ENCODE measurements at regions not wholly inside any gene's neighbourhood (a gene's known extent, or its start where the extent isn't known, plus 50 kb on each side); places are given as distances from the start of the nearest gene placed in this dataset.
"Not testable (repeated sequence)": the region's sequence is repeated elsewhere in the genome, so short reads cannot be mapped to it uniquely, and the experiment has no call there.

GRCh38 chr16:88195911-88196465, 186.8 kb upstream of the ZNF469 start:
- WGBS, 3 donors, result 85 to 95% (median 88%) methylated on average over 9 of the region's 9 CpGs

GRCh38 chr16:88196471-88197400, 186.0 kb upstream of the ZNF469 start:
- WGBS, 3 donors, result 83 to 89% (median 85%) methylated on average over 16 of the region's 16 CpGs
- no peak overlapping the region for H3K27ac ChIP-seq (ENCODE audit: low read depth, low read length)

More at GRCh38 chr16:88195911-88196465, 186.8 kb upstream of the ZNF469 start:
- no peak overlapping the region for H3K27ac ChIP-seq (ENCODE audit: low read depth, low read length)

GRCh38 chr16:88197481-88198456, 185.0 kb upstream of the ZNF469 start:
- no peak overlapping the region for H3K27ac ChIP-seq (ENCODE audit: low read depth, low read length)
- WGBS, 3 donors, result 86 to 88% (median 88%) methylated on average over 19 to 20 of the region's 20 CpGs

GRCh38 chr16:88198457-88199295, 184.1 kb upstream of the ZNF469 start:
- WGBS, 3 donors, result 87 to 90% (median 87%) methylated on average over 23 to 25 of the region's 26 CpGs
- H3K27ac ChIP-seq (ENCODE audit: low read depth, low read length), result not testable (repeated sequence)

DNA sequence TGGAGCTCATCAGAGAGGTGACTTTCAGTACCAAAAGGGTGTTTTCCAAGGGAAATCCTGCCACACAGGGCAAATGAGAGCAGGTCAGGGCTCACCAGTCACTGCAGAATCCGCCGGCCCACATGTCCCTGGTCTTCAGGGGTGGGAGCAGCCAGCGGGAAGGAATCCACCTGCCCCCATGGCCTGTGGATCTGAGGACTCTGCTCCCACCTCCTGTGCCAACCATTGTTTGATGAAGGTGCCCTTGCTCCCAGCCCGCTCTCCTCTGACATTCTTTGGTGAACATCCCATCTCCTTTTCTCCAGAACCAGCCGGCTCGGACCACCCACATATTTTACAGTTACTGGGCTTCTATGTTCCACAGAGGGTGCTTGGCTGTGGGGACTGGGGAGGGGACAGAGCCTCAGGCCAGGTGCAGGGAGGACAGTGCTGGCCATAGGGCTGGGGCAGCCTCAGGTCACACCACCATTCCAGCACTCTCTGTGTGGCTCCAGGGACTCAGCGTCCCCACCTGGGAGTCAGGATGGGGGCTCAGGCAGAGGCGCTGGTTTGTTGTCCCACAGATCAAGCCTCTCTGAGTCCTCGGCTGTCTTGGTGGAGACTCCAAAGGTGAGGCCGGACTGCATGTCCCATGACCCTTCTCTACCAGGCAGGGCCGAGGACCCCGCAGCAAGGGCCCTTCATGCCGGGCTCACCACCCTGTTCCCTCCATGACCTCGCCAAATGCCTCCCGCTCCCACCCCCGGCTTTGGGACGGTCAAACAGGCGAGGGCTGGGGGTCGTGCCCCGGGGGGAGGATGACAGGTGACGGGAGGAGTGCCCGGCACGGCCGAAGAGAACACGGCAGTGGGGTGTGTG, 183.2 kb upstream of the ZNF469 start:
- H3K27ac ChIP-seq (ENCODE audit: low read depth, low read length), result not testable (repeated sequence)

GRCh38 chr16:88200154-88200895, 182.4 kb upstream of the ZNF469 start:
- not testable (repeated sequence) for H3K27ac ChIP-seq (ENCODE audit: low read depth, low read length)
- WGBS, 3 donors, result 63 to 83% (median 77%) methylated on average over 26 to 29 of the region's 30 CpGs

More for the DNA sequence above, 183.2 kb upstream of the ZNF469 start:
- 81 to 94% (median 93%) methylated on average over 22 to 24 of the region's 25 CpGs for WGBS, 3 donors

DNA sequence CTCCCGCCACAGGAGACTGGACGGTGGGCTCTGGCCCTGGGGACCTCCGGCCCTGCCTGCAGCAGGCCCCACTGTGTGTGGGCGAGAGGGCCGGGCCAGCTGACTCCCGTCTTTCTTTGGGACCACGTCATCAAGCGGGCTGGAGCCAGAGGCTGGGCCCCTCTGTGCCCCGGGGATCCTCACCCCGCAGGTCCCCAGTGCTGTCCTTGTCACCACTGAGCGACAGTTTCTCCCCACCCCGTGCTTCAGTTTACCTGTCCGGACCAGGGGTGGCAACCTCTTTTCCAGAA, 181.9 kb upstream of the ZNF469 start:
- WGBS, 3 donors, result 66 to 78% (median 73%) methylated on average over 12 to 13 of the region's 13 CpGs
- H3K27ac ChIP-seq (ENCODE audit: low read depth, low read length), result no peak overlapping the region

GRCh38 chr16:88201611-88202010, 181.1 kb upstream of the ZNF469 start:
- H3K27ac ChIP-seq (ENCODE audit: low read depth, low read length), result not testable (repeated sequence)
- WGBS, 3 donors, result 82 to 87% (median 83%) methylated on average over 9 of the region's 9 CpGs

DNA sequence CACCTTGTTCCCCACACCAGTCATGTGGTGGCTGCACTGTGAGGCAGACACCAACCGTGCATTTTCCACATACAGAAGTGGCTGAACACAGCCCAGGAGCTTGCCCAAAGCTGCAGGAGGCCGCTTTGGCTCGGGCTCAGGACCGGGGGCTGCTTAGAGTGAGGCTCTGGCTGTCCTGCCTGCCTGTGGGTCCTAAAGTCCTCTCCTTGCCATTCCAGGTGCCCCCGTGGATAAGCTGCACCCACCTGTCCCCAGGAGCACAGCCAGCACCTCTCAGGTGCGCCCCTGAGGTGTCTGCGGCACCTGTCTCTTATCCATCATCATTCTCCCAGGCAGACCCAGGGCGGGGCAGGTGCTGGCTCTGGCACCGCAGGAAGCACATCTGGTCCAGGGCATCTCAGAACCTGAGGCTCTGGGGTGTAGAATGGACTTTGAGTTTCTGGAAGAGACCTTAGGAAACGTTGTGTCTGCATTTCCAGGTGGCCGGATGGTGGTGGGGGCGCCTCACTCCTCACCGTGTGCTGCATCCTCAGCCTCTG, 180.5 kb upstream of the ZNF469 start:
- H3K27ac ChIP-seq (ENCODE audit: low read depth, low read length), result no peak overlapping the region

DNA sequence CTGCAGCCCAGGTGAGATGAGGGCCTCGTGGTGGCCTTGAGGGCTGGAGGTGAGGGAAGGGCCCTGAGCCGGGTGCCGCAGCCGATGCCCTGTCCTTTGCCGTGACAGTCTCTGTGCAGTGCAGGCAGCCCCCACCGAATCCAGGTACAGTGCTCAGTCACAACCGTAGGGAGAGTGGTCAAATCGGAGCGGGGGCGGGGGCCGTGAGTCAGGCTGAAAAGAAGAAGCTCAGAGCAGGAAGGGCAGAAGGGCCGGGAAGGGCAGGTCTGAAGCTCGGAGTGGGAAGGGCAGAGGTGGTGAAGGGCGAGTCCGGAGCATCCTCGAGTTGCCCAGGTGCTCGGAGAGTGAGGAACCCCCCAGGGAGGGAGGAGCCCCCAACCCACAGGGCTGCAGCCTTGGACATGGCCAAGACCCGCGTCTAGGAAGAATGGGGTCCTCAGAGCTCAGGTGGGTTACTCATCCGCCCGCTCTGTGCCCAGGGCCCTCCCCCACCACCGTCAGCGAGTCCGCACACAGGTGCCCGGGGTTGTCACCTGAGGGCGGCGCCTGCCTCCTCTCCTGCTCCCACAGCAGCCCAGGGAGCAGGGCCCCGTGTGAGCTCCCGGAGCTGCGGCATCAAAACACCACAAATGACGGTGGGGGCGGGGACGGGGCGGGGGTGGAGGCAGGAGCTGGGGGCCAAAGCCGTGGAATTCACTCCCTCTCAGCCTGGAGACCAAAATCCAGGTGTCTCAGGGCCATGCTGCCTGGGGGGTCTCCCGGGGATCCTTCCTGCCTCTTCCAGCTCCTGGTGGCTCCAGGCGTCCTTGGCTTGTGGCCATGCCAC, 179.7 kb upstream of the ZNF469 start:
- WGBS, 3 donors, result 88 to 90% (median 89%) methylated on average over 28 to 37 of the region's 37 CpGs
- not testable (repeated sequence) for H3K27ac ChIP-seq (ENCODE audit: low read depth, low read length)

More for the DNA sequence above, 180.5 kb upstream of the ZNF469 start:
- 66 to 85% (median 81%) methylated on average over 12 to 13 of the region's 13 CpGs for WGBS, 3 donors

GRCh38 chr16:88204131-88205110, 178.3 kb upstream of the ZNF469 start:
- WGBS, 3 donors, result 77 to 87% (median 82%) methylated on average over 29 to 35 of the region's 37 CpGs

DNA sequence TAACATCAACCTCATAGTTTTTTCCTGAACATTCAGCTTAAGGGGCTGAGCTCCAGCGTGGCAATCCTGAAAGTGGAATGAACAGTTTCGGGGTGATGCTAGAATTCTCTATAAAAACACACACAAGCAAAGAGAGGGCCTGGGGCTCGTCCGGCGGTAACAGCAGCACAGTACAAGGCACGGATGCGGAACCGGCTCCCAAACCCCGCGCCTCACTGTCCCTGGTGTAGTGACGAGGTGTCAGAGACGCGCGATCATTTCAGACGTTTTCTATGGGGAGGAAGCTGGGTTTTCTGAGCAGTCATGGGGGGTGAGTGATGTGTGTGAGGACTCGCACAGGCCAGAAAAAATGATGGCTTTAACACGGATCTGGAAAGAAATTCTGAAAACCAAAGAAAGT, 177.3 kb upstream of the ZNF469 start:
- WGBS, 3 donors, result 88 to 92% (median 89%) methylated on average over 16 to 17 of the region's 17 CpGs
- H3K27ac ChIP-seq (ENCODE audit: low read depth, low read length), result not testable (repeated sequence)

More at GRCh38 chr16:88204131-88205110, 178.3 kb upstream of the ZNF469 start:
- H3K27ac ChIP-seq (ENCODE audit: low read depth, low read length), result not testable (repeated sequence)

DNA sequence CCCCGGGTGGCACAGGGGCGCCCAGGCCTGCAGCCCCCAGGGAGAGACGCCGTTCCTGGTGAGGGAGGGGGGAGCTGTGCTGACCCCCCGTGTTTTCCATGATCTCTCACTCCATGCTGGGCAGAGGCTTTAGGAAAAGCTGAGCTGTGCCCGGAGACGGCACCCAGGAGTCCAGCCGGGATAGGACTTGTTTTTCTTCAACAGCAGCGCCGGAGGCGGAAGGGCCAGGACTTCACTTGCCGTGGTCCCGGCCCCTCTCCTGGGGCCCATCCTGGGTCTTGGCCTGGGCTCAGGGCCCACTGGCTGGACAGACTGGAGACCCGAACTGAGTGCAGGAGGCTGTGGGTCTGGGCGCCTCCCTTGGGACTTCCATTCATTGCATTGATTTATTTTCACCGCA, 176.8 kb upstream of the ZNF469 start:
- not testable (repeated sequence) for H3K27ac ChIP-seq (ENCODE audit: low read depth, low read length)
- 73 to 88% (median 83%) methylated on average over 8 to 13 of the region's 16 CpGs for WGBS, 3 donors

DNA sequence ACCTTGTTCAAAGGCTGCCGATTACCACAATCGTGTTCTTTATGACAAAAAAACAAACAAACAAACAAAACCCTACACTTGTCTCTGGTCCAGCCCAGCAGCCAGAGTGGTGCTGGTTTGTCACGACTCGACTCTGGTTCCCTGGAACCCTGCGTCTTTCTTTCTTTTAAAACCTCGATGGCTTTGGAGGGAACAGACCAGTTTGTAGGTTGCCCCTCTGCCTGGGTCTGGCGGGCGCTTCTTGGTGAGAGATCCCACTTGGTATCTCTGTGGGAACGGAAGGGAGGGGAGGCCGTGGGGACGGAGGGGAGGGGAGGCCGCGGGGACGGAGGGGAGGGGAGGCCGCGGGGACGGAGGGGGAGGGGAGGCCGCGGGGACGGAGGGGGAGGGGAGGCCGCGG, 176.2 kb upstream of the ZNF469 start:
- whole genome bisulfite sequencing, 3 donors, result 65 to 87% (median 81%) methylated on average over 9 to 14 of the region's 22 CpGs
- H3K27ac ChIP-seq (ENCODE audit: low read depth, low read length), result not testable (repeated sequence)

Data from adipose tissue (tissue), 3 donors.